ENCODE measurements at regions not wholly inside any gene's neighbourhood (a gene's known extent, or its start where the extent isn't known, plus 50 kb on each side); places are given as distances from the start of the nearest gene placed in this dataset.

GRCh38 chr12:85509857-85510256 is 229.8 kb downstream of the ALX1 start:
- no peak for DNase-seq

GRCh38 chr12:85516039-85516438 is 236.0 kb downstream of the ALX1 start:
- no peak for DNase-seq

- DNase-seq, result no peak
These were observed 236.8 kb downstream of the ALX1 start for GRCh38 chr12:85516667-85517325.

GRCh38 chr12:85519163-85519562 is 239.1 kb downstream of the ALX1 start:
- DNase-seq, result no peak

- DNase-seq, result no peak
These were observed 243.2 kb downstream of the ALX1 start for GRCh38 chr12:85523197-85523596.

GRCh38 chr12:85527192-85527591 is 247.2 kb downstream of the ALX1 start:
- no peak for DNase-seq

GRCh38 chr12:85529896-85530295 is 249.9 kb downstream of the ALX1 start:
- no peak for DNase-seq

- no peak for DNase-seq
These were observed 250.4 kb downstream of the ALX1 start for GRCh38 chr12:85530456-85530855.

GRCh38 chr12:85531341-85531740 is 251.3 kb downstream of the ALX1 start:
- no peak for DNase-seq

- no peak for DNase-seq
These were observed 269.6 kb downstream of the ALX1 start for GRCh38 chr12:85549640-85550039.

- no peak for DNase-seq
These were observed 270.9 kb downstream of the ALX1 start for GRCh38 chr12:85550924-85551323.

GRCh38 chr12:85552461-85552860 is 272.4 kb downstream of the ALX1 start:
- DNase-seq, result no peak

- no peak for DNase-seq
These were observed 277.8 kb downstream of the ALX1 start for GRCh38 chr12:85557850-85558249.

- DNase-seq, result no peak
These were observed 277.5 kb downstream of the RASSF9 start for GRCh38 chr12:85558684-85559083.

GRCh38 chr12:85559127-85559526 is 277.1 kb downstream of the RASSF9 start:
- no peak for DNase-seq

GRCh38 chr12:85559536-85559935 is 276.7 kb downstream of the RASSF9 start:
- no peak for DNase-seq

- no peak for DNase-seq
These were observed 273.4 kb downstream of the RASSF9 start for GRCh38 chr12:85562765-85563164.

GRCh38 chr12:85564786-85565185 is 271.4 kb downstream of the RASSF9 start:
- DNase-seq, result no peak

- DNase-seq, result no peak
These were observed 267.7 kb downstream of the RASSF9 start for GRCh38 chr12:85568395-85569103.

GRCh38 chr12:85569261-85569660 is 266.9 kb downstream of the RASSF9 start:
- DNase-seq, result no peak

GRCh38 chr12:85572956-85573355 is 263.3 kb downstream of the RASSF9 start:
- no peak for DNase-seq

- no peak for DNase-seq
These were observed 262.5 kb downstream of the RASSF9 start for GRCh38 chr12:85573635-85574214.

GRCh38 chr12:85574291-85574690 is 261.9 kb downstream of the RASSF9 start:
- no peak for DNase-seq

Data from NCI-H446 treated with DMSO at 0.1 percent for 48 hours (cell line).